Mucosa of descending colon (tissue), 3 donors: ENCODE measurements at regions not wholly inside any gene's neighbourhood (a gene's known extent, or its start where the extent isn't known, plus 50 kb on each side); places are given as distances from the start of the nearest gene placed in this dataset.

ENCODE experiments used
- ATAC-seq: fragments of 200-7000 bp; cut with Tn5 transposase; one replicate; pipeline ENCODE4 v1.9.1; 2020; ENCODE audit warnings: mild to moderate bottlenecking, moderate library complexity
- DNase-seq, 3 donors: peaks; one replicate each; pipeline ENCODE4 v3.0.0-alpha.2; 2020
- H3K36me3 ChIP-seq: fragments of 200-600 bp; one replicate; pipeline ENCODE4 v1.8.0; 2021; ENCODE audit warnings: low read depth, mild to moderate bottlenecking
- H3K4me1 ChIP-seq: fragments of 200-600 bp; one replicate; pipeline ENCODE4 v1.8.0; 2021; ENCODE audit warnings: low read depth, mild to moderate bottlenecking
- H3K4me3 ChIP-seq: fragments of 200-600 bp; one replicate; pipeline ENCODE4 v1.8.0; 2021; ENCODE audit warnings: mild to moderate bottlenecking
- H3K9me3 ChIP-seq: fragments of 200-600 bp; one replicate; pipeline ENCODE4 v1.8.0; 2021; ENCODE audit warnings: mild to moderate bottlenecking
- CTCF ChIP-seq: fragments of 200-600 bp; IDR thresholded peaks from one replicate; pipeline ENCODE4 v1.8.0; 2022; ENCODE audit warnings: antibody characterized with exemption, mild to moderate bottlenecking
- intact Hi-C, 2 donors: fragments of 100-400 bp; cut with DNase I in 1 of 2; cut with micrococcal nuclease in 1 of 2; formaldehyde crosslinking; loops; one replicate each; pipeline versions ENCODE4 v1.11.0 to v1.11.1; 2022; cut with DNase I, micrococcal nuclease
- donor health status: DM: no; HTN: no; CAD: no; lungs with moderate emphysema.
- donor health status: DM: no; HTN: no; CAD: no.
- donor health status: DM: no; HTN: yes; CAD: no.

GRCh38 chr6:170456886-170457698 is 96.0 kb downstream of the PSMB1 start:
- no peak for TF ChIP-seq CTCF
- no peaks in the 10 kb centered on the region for H3K9me3 ChIP-seq
- no peaks in the 10 kb centered on the region for H3K36me3 ChIP-seq
- H3K4me3 ChIP-seq: no peak overlapping the region
- intact Hi-C loops: no loop called here
- ATAC-seq: no peak
- DNase-seq: no peak
- no peaks in the 10 kb centered on the region for H3K4me1 ChIP-seq
